A204.1 (cell line): ENCODE measurements at regions not wholly inside any gene's neighbourhood (a gene's known extent, or its start where the extent isn't known, plus 50 kb on each side); places are given as distances from the start of the nearest gene placed in this dataset.
"Not testable (repeated sequence)": the region's sequence is repeated elsewhere in the genome, so short reads cannot be mapped to it uniquely, and the experiment has no call there.

Experiments used
- FAIRE-seq: peaks from 2 replicates; lab custom pipeline; 2012; peaks lifted over from hg19 to GRCh38; lab: Jason Lieb, UNC

DNA sequence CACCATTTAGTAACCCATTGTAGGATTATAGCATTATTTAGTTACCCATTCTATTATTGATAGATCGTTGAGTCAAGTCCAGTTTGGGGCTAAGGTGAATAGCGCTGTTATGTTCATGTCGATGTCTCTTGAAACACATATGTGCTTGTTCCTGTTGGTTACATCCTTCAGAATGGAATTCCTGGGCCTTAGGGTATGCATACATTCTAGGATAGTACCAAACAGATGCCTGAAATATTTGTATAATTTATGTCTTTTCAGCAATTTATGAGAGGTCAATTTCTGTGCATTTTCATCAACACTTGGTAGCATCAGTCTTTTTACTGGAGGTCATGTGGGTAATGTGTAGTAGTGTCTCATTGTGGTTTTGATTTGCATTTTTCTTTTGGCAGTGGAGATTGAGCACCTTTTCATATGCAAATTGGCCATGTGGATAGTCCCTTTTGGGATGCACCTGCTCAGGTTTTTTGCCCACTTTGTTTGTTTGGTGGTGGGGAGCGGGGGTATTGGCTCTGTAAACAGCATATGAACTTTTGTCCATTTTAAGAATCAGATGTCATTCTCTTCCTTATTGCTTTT lies 104.2 kb downstream of the CDRT15L2 start:
- not testable (repeated sequence) for FAIRE-seq

DNA sequence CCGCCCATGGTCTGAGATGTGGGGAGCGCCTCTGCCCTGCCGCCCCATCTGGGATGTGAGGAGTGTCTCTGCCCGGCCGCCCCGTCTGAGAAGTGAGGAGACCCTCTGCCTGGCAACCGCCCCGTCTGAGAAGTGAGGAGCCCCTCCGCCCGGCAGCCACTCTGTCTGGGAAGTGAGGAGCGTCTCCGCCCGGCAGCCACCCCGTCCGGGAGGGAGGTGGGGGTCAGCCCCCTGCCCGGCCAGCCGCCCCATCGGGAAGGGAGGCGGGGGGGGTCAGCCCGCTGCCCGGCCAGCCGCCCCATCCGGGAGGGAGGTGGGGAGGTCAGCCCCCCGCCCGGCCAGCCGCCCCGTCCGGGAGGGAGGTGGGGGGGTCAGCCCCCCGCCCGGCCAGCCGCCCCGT lies 105.5 kb downstream of the CDRT15L2 start:
- FAIRE-seq: not testable (repeated sequence)

DNA sequence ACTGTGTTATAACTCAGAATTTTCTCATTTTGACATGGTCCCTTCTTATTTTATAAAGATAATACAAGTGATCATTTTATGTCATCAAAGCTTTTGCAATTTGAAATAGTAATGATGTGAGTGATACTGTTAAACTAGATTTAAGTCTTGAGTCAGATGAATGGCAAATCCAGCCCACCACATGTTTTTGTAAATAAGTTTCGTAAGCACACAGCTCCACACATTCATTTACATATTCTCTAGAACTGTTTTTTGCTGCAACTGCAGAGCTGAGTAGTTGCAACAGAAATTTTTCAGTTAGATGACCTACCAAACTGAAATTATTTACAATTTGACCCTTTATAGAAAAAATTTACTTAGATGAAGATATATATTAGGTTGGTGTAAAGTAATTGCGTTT lies 108.1 kb downstream of the CDRT15L2 start:
- not testable (repeated sequence) for FAIRE-seq

- not testable (repeated sequence) for FAIRE-seq
Observed at GRCh38 chr17:20689170-20689749, 109.7 kb downstream of the CDRT15L2 start.

DNA sequence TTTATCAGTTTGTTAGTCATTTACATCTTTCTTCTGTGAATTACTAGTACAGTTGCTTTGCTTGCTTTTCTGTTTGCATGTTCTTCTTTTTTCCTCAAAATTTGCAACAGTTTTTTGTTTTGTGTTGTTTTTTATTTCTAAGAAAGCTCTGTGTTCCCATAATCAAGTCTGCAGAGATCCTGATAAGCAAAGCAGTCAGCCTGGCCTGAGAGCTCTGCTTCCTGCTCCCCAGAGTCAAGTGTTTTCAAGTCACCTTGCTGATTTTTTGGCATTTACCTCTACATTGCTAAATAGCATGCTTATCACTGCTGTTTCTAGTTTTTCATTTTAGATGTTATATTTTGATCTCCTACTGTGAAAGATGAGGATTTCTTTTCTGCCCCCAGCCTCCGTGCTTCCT lies 113.2 kb downstream of the CDRT15L2 start:
- FAIRE-seq: not testable (repeated sequence)

DNA sequence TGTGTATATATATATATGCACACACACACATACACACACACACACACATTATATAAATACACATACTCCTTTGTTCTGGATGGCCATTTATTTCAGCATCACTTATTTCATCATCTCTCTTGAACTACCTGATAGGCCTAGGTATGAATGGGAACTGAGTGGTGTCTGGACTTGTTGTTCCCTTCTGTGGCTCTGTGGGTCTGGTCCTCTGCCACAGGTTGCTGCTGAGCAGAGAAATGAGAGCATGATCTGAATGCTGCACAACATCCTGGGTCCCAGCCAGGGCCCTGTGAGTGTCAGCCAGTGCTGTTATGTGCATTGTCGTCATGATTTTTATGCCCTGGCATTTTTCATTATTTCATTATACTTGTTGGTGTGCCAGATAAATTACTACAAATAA lies 116.3 kb downstream of the CDRT15L2 start:
- FAIRE-seq: not testable (repeated sequence)

GRCh38 chr17:20698463-20699206 lies 119.1 kb downstream of the CDRT15L2 start:
- FAIRE-seq: not testable (repeated sequence)

- not testable (repeated sequence) for FAIRE-seq
Observed at GRCh38 chr17:20700528-20700927, 121.0 kb downstream of the CDRT15L2 start.

DNA sequence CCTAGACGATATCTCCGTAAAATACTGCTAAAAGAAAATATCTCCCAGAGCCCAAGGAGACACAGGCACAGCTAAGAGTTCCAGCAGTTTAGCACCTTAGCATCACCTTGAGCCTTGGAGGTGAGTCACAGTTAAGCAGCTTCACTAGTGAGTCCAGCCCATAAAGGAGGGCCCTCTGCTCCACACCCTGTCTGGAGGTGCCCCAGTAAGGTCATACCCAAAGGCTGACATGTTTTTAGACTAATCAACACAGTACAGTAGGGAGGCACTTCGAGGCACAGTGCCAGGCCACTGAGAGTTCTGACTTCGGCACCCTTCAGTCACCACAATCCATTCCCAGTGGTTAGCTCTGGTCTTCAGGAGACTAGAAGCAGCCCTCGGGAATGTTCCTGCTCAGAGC lies 121.8 kb downstream of the CDRT15L2 start:
- not testable (repeated sequence) for FAIRE-seq

DNA sequence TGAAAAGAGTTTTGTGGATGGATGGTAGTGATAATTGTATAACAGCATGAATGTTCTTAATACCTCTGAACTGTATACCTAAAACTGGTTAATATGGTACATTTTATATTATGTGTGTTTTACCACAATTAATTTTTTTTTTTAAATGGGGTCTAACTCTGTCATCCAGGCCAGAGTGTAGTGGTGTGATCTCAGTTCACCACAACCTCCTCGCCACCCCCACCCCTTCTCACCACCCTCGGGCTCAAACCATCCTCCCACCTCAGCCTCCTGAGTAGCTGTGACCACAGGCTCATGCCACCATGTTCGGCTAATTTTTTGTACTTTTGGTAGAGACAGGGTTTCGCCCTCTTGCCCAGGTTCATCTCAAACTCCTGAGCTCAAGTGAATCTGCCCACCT lies 123.2 kb downstream of the CDRT15L2 start:
- FAIRE-seq: no peak

GRCh38 chr17:20703781-20704180 lies 124.3 kb downstream of the CDRT15L2 start:
- no peak for FAIRE-seq

- not testable (repeated sequence) for FAIRE-seq
Observed at GRCh38 chr17:20705186-20705585, 125.7 kb downstream of the CDRT15L2 start.

- FAIRE-seq: no peak
Observed at GRCh38 chr17:20706751-20707373, 127.3 kb downstream of the CDRT15L2 start.

GRCh38 chr17:20708821-20709220 lies 129.3 kb downstream of the CDRT15L2 start:
- not testable (repeated sequence) for FAIRE-seq

DNA sequence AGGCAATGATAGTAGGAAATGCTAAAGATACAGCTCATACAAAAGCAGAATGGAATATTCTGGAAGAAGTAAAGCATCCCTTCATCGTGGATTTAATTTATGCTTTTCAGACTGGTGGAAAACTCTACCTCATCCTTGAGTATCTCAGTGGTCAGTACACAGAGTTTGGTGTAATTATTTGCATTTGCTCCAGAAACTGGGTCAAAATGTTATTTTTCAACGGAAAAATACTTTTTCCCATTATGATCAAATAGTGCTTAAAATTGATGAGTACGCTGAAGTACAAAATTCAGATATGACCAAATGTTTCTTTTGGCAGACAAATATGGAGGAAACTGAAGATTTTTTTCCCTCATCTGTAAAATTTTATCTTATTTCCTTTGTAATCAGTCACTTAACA lies 137.0 kb downstream of the CDRT15L2 start:
- not testable (repeated sequence) for FAIRE-seq

GRCh38 chr17:20721171-20721570 lies 141.6 kb downstream of the CDRT15L2 start:
- FAIRE-seq: no peak

DNA sequence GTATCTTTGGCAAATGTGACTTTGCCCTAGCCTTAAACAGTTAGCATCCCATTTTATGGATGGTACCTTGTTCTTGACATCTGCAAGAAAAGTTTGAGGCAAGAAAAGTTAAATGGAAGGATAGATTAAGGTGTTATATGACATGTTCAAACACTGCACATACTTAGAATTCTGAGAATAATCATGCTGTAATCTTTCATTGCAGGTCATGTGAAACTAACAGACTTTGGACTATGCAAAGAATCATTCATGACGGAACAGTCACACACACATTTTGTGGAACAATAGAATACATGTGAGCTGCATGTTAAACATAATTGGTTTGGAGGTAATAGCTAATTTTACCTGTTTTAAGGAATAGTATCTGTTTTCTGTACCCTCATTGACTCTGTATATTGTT lies 144.9 kb downstream of the CDRT15L2 start:
- not testable (repeated sequence) for FAIRE-seq

GRCh38 chr17:20727201-20727600 lies 147.7 kb downstream of the CDRT15L2 start:
- not testable (repeated sequence) for FAIRE-seq

DNA sequence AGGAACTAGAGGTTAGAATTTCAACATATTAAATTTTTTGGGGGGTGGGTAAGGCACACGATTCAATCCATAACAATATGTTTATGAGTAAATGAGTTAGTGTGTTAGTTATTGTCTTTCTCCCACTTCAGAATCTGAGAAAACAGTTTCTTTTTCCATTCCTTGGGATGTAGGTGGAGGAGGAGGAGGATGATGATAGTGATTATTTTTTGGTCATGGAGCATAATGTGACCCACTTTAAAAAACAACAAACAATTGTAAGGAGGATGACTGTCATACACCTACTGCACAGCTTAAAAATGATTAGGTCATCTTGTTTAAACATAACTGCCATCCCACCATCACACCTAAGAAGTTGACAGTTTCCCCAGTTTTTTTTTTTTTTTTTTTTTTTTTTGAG lies 148.7 kb downstream of the CDRT15L2 start:
- no peak for FAIRE-seq

- FAIRE-seq: not testable (repeated sequence)
Observed at GRCh38 chr17:20731131-20731530, 151.6 kb downstream of the CDRT15L2 start.

- FAIRE-seq: peak; percentile 58
Observed at GRCh38 chr17:20733923-20734322, 154.4 kb downstream of the CDRT15L2 start.

DNA sequence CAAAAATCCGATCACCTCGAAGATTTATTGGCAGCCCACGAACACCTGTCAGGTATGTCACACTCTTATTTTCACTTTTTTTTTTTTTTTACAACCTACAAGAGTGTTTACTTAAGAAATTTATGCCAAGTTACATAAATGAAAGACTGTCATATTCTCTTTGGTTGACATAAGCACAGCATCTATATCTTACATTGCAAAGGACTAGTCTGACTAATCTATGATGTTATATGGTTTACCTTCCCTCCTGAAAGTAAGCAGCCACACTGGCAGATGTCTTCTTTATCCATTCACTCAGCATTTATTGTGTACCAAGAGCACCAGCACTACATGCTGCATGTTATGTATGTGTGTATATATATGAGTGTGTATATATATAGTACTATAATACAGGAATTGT lies 156.3 kb downstream of the CDRT15L2 start:
- FAIRE-seq: no peak

GRCh38 chr17:20737636-20738035 lies 158.1 kb downstream of the CDRT15L2 start:
- FAIRE-seq: not testable (repeated sequence)
